SK-N-SH (cell line): ENCODE measurements at regions not wholly inside any gene's neighbourhood (a gene's known extent, or its start where the extent isn't known, plus 50 kb on each side); places are given as distances from the start of the nearest gene placed in this dataset.
"Not testable (repeated sequence)": the region's sequence is repeated elsewhere in the genome, so short reads cannot be mapped to it uniquely, and the experiment has no call there.

Experiments
- CTCF ChIA-PET: fragments of 300-600, 350-600 bp; formaldehyde crosslinking; extraction: SDS; loops from one replicate; lab custom pipeline; 2021; lab: Yijun Ruan, JAX
- POLR2A ChIA-PET: fragments of 350-600 bp; sonication (Branson Sonifier 250); formaldehyde crosslinking; extraction: SDS; loops from one replicate; lab custom pipeline; 2020; ENCODE audit warnings: antibody characterized with exemption, inconsistent platforms; lab: Yijun Ruan, JAX
- DNase-seq: peaks from one replicate; pipeline ENCODE4 v3.0.0; 2012
- H2AFZ ChIP-seq: fragments of 200-600 bp; sonication (generic); 2 replicates; pipeline ENCODE4 v1.8.1; 2016; ENCODE audit warnings: antibody characterized with exemption, mild to moderate bottlenecking, low read depth
- H3F3A ChIP-seq: fragments of 200-600 bp; sonication (generic); replicated peaks from 2 replicates; pipeline ENCODE3; 2016; ENCODE audit warnings: antibody characterized with exemption, mild to moderate bottlenecking; ENCODE audit not compliant: insufficient read depth
- H3K27ac ChIP-seq, 2 experiments: fragments of 200-500 bp in 1 of 2; fragments of 200-600 bp in 1 of 2; sonication (Bioruptor generic) in 1 of 2; sonication (generic), shearing (Covaris generic) in 1 of 2; 2 replicates each; pipeline versions ENCODE4 v1.5.1 to v1.6.1; 2014 to 2016; ENCODE audit warnings: low read depth in 2 of 2, inconsistent platforms in 1 of 2, low read length in 1 of 2, mild to moderate bottlenecking in 1 of 2, mixed read lengths in 1 of 2
- H3K27me3 ChIP-seq: fragments of 200-600 bp; sonication (generic), shearing (Covaris generic); 2 replicates; pipeline ENCODE4 v1.6.1; 2016; ENCODE audit warnings: mixed run types; ENCODE audit not compliant: insufficient read depth
- H3K36me3 ChIP-seq, 2 experiments: fragments of 200-500 bp in 1 of 2; fragments of 200-600 bp in 1 of 2; sonication (Bioruptor generic) in 1 of 2; sonication (generic) in 1 of 2; replicated peaks in 1 of 2; 2 replicates each; pipeline versions ENCODE3 to v1.5.1; 2014 to 2016; ENCODE audit warnings: low read length in 1 of 2, mild to moderate bottlenecking in 1 of 2; ENCODE audit not compliant: insufficient read depth in 2 of 2, control insufficient read depth in 1 of 2
- H3K4me1 ChIP-seq, 2 experiments: fragments of 200-500 bp in 1 of 2; fragments of 200-600 bp in 1 of 2; sonication (Bioruptor generic) in 1 of 2; sonication (generic), shearing (Covaris generic) in 1 of 2; 2 replicates each; pipeline versions ENCODE4 v1.5.1 to v1.6.1; 2014 to 2016; ENCODE audit warnings: low read depth in 1 of 2, low read length in 1 of 2, mixed run types in 1 of 2; ENCODE audit not compliant: insufficient read depth in 2 of 2, control insufficient read depth in 1 of 2
- H3K4me2 ChIP-seq: fragments of 200-600 bp; sonication (generic), shearing (Covaris generic); 2 replicates; pipeline ENCODE4 v1.6.1; 2017; ENCODE audit warnings: mixed run types
- H3K4me3 ChIP-seq, 2 experiments: fragments of 200-500 bp in 1 of 2; fragments of 200-600 bp in 1 of 2; sonication (Bioruptor generic) in 1 of 2; sonication (generic), shearing (Covaris generic) in 1 of 2; 2 replicates each; pipeline versions ENCODE4 v1.5.1 to v1.8.1; 2014 to 2016; ENCODE audit warnings: low read depth in 2 of 2, inconsistent platforms in 1 of 2, low read length in 1 of 2, mild to moderate bottlenecking in 1 of 2, mixed read lengths in 1 of 2, moderate library complexity in 1 of 2
- H3K79me2 ChIP-seq: fragments of 200-600 bp; sonication (generic); 2 replicates; pipeline ENCODE4 v1.8.1; 2017; ENCODE audit warnings: mild to moderate bottlenecking; ENCODE audit not compliant: insufficient read depth
- H3K9ac ChIP-seq: fragments of 200-600 bp; sonication (generic); 2 replicates; pipeline ENCODE4 v1.6.1; 2017; ENCODE audit warnings: mixed run types
- H3K9me2 ChIP-seq: fragments of 200-600 bp; sonication (generic); 2 replicates; pipeline ENCODE4 v1.6.1; 2017; ENCODE audit warnings: mixed run types
- H3K9me3 ChIP-seq: fragments of 200-600 bp; sonication (generic); 2 replicates; pipeline ENCODE4 v1.6.1; 2017; ENCODE audit warnings: mixed run types, mild to moderate bottlenecking, moderate library complexity
- H4K20me1 ChIP-seq: fragments of 200-600 bp; sonication (generic); 2 replicates; pipeline ENCODE4 v1.6.1; 2017; ENCODE audit warnings: mild to moderate bottlenecking, mixed run types; ENCODE audit not compliant: insufficient read depth
- GABPA ChIP-seq: IDR thresholded peaks from 2 replicates; pipeline ENCODE4 v1.4.0; 2012; ENCODE audit warnings: low read depth, mild to moderate bottlenecking
- IRF3 ChIP-seq: fragments of 150-350 bp; IDR thresholded peaks from 2 replicates; pipeline ENCODE4 v1.6.1; 2016; ENCODE audit warnings: mild to moderate bottlenecking, low read depth, low read length
- MXI1 ChIP-seq: IDR thresholded peaks from 2 replicates; pipeline ENCODE4 v1.6.1; 2012; ENCODE audit warnings: mild to moderate bottlenecking, low read depth, low read length, improper control_type of control experiment
- RAD21 ChIP-seq: IDR thresholded peaks from 2 replicates; pipeline ENCODE4 v1.6.1; 2012; ENCODE audit warnings: mild to moderate bottlenecking, low read length
- RCOR1 ChIP-seq: fragments of 150-350 bp; IDR thresholded peaks from 2 replicates; pipeline ENCODE4 v1.6.1; 2017; ENCODE audit warnings: antibody characterized with exemption, low read length
- RXRA ChIP-seq: IDR thresholded peaks from 2 replicates; pipeline ENCODE4 v1.4.0; 2012; ENCODE audit warnings: low read depth, mild to moderate bottlenecking, borderline replicate concordance
- SIN3A ChIP-seq: IDR thresholded peaks from 2 replicates; pipeline ENCODE4 v1.6.1; 2012; ENCODE audit warnings: low read depth, mild to moderate bottlenecking, low read length, moderate library complexity, borderline replicate concordance
- TAF1 ChIP-seq: IDR thresholded peaks from 2 replicates; pipeline ENCODE4 v1.6.1; 2012; ENCODE audit warnings: low read depth, mild to moderate bottlenecking, low read length, moderate library complexity, borderline replicate concordance
- WGBS: methylation state at CpG from one replicate; pipeline ENCODE4 v1.1.6; 2017; ENCODE audit warnings: low lambda C conversion rate; 5-methylcytosine and 5-hydroxymethylcytosine counted together

DNA sequence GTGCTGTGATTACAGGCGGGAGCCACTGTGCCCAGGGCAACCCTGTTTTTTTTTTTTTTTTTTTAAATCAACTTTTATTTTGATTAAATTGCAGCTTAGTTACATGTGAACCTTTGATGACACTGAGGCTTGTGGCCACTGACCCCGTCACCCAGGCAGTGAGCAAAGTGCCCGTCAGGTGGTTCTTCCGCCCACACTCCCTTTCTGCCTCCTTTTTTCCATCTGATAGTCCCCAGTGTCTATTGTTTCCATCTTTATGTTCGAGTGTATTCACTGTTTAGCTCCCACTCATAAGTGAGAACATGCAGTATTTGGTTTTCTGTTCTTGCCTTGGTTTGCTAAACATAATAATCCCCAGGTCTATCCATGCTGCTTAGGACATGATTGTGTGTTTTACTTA is 110.9 kb upstream of the GRK3 start:
- TF ChIP-seq GABPA (no peak), RCOR1 (no peak), TAF1 (no peak), RAD21 (no peak), IRF3 (no peak), MXI1 (no peak), SIN3A (no peak), RXRA (no peak)
- no peaks in the 10 kb centered on the region for H3K36me3 ChIP-seq
- CTCF ChIA-PET, result no interaction called here
- no peaks in the 10 kb centered on the region for H3F3A ChIP-seq
- H3K9ac ChIP-seq, result no peak overlapping the region
- no peaks in the 10 kb centered on the region for H4K20me1 ChIP-seq
- H3K9me3 ChIP-seq, result no peaks in the 10 kb centered on the region
- no peaks in the 10 kb centered on the region; a peak in 1 of 4 replicates for H3K4me1 ChIP-seq
- H3K4me2 ChIP-seq, result no peak overlapping the region
- H3K27me3 ChIP-seq, result no peaks in the 10 kb centered on the region
- H3K27ac ChIP-seq, result no peak overlapping the region
- H2AFZ ChIP-seq, result no peak overlapping the region
- H3K4me3 ChIP-seq, result no peak overlapping the region
- no peaks in the 10 kb centered on the region for H3K9me2 ChIP-seq
- 84% methylated on average over 5 of the region's 5 CpGs for WGBS
- POLR2A ChIA-PET, result no interaction called here
- DNase-seq, result no peak
- peaks cover 39% of the 10 kb centered on the region for H3K79me2 ChIP-seq

GRCh38 chr22:25456300-25457043 is 108.0 kb upstream of the GRK3 start:
- peaks cover 12% of the 10 kb centered on the region for H3K79me2 ChIP-seq
- H3K27me3 ChIP-seq, H2AFZ ChIP-seq, H3F3A ChIP-seq, H3K36me3 ChIP-seq, H3K9me3 ChIP-seq, H3K4me1 ChIP-seq, H3K4me3 ChIP-seq, H3K27ac ChIP-seq, H3K4me2 ChIP-seq, DNase-seq, POLR2A ChIA-PET, H4K20me1 ChIP-seq, H3K9ac ChIP-seq, H3K9me2 ChIP-seq: not testable (repeated sequence)
- CTCF ChIA-PET, result interaction anchor here (0.6 kb wide), 1 partner anchor 11 kb away, joined by 3 read pairs; no protein-coding TSS in a partner anchor
- 78% methylated on average over 11 of the region's 13 CpGs for WGBS

- H3K79me2 ChIP-seq, H3K36me3 ChIP-seq, H3K9me3 ChIP-seq, H3K4me2 ChIP-seq, POLR2A ChIA-PET, H2AFZ ChIP-seq, H3K9ac ChIP-seq, H3K27ac ChIP-seq, DNase-seq, H3K9me2 ChIP-seq, H3K27me3 ChIP-seq, H3K4me1 ChIP-seq, H3K4me3 ChIP-seq, H4K20me1 ChIP-seq, H3F3A ChIP-seq: not testable (repeated sequence)
- 75% methylated on average over 1 of the region's 1 CpG for WGBS
- CTCF ChIA-PET, result interaction anchor here (1.2 kb wide), 1 partner anchor 244 kb away, joined by 3 read pairs; no protein-coding TSS in a partner anchor
These were observed 105.8 kb upstream of the GRK3 start for GRCh38 chr22:25458631-25459030.

GRCh38 chr22:25460682-25461081 is 103.8 kb upstream of the GRK3 start:
- H3K27ac ChIP-seq, H3F3A ChIP-seq, H3K9me2 ChIP-seq, H3K4me3 ChIP-seq, H3K4me1 ChIP-seq, H3K4me2 ChIP-seq, H3K9me3 ChIP-seq, H3K9ac ChIP-seq, H3K36me3 ChIP-seq, DNase-seq, H3K79me2 ChIP-seq, H2AFZ ChIP-seq, POLR2A ChIA-PET, H3K27me3 ChIP-seq, H4K20me1 ChIP-seq: not testable (repeated sequence)
- 100% methylated on average over 2 of the region's 2 CpGs for WGBS
- CTCF ChIA-PET, result interaction anchor here (2.7 to 3.6 kb wide), 2 partner anchors 241 to 313 kb away, joined by 30 to 32 read pairs; no protein-coding TSS in a partner anchor
